H1 (cell line): ENCODE measurements at regions not wholly inside any gene's neighbourhood (a gene's known extent, or its start where the extent isn't known, plus 50 kb on each side); places are given as distances from the start of the nearest gene placed in this dataset.

Experiments
- CTCF ChIA-PET: fragments of 300-600 bp; sonication (Branson Sonifier 250); formaldehyde crosslinking; loops from one replicate; lab custom pipeline; 2021; ENCODE audit not compliant: partially characterized antibody; lab: Charles Lee
- POLR2A ChIA-PET: fragments of 300-600 bp; sonication (Branson Sonifier 250); formaldehyde crosslinking; loops from one replicate; lab custom pipeline; 2021; ENCODE audit warnings: inconsistent platforms; ENCODE audit not compliant: partially characterized antibody; lab: Charles Lee
- DNase-seq, 2 experiments: peaks; one replicate each; pipeline versions ENCODE4 v3.0.0 to v3.0.0-alpha.2; 2010 to 2022; ENCODE audit warnings: low spot score in 2 of 2, low read depth in 1 of 2, mixed read lengths in 1 of 2
- FAIRE-seq: peaks from 2 replicates; lab custom pipeline; 2011; peaks lifted over from hg19 to GRCh38; lab: Jason Lieb, UNC
- H2AFZ ChIP-seq: 2 replicates; pipeline ENCODE4 v1.8.1; 2012; ENCODE audit warnings: low read length, inconsistent platforms
- H2AK5ac ChIP-seq: 2 replicates; pipeline ENCODE4 v1.6.1; 2013; ENCODE audit warnings: low read depth, low read length
- H2BK120ac ChIP-seq: replicated peaks from 2 replicates; pipeline ENCODE3; 2013; ENCODE audit warnings: low read depth, low read length, inconsistent platforms
- H2BK12ac ChIP-seq: 2 replicates; pipeline ENCODE4 v1.6.1; 2013; ENCODE audit warnings: low read depth, low read length
- H2BK15ac ChIP-seq: 2 replicates; pipeline ENCODE4 v1.6.1; 2013; ENCODE audit warnings: low read length
- H2BK20ac ChIP-seq: 2 replicates; pipeline ENCODE4 v1.6.1; 2013; ENCODE audit warnings: low read length
- H2BK5ac ChIP-seq: 2 replicates; pipeline ENCODE4 v1.6.1; 2013; ENCODE audit warnings: low read depth, low read length
- H3K14ac ChIP-seq: 2 replicates; pipeline ENCODE4 v1.6.1; 2013; ENCODE audit warnings: inconsistent platforms; ENCODE audit not compliant: insufficient read length
- H3K18ac ChIP-seq: 2 replicates; pipeline ENCODE4 v1.6.1; 2013; ENCODE audit warnings: low read length; ENCODE audit errors: extremely low read depth
- H3K23ac ChIP-seq: 2 replicates; pipeline ENCODE4 v1.6.1; 2013; ENCODE audit warnings: inconsistent platforms; ENCODE audit not compliant: insufficient read length
- H3K23me2 ChIP-seq: 2 replicates; pipeline ENCODE4 v1.6.1; 2013; ENCODE audit warnings: low read depth, low read length
- H3K27ac ChIP-seq: 2 replicates; pipeline ENCODE4 v1.6.1; 2011; ENCODE audit warnings: low read depth, low read length, inconsistent platforms
- H3K27me3 ChIP-seq, 4 experiments: replicated peaks in 1 of 4; 1 replicate in 1 of 4; 2 replicates in 3 of 4; pipeline versions ENCODE4 v1.6.1 to v1.8.1; 2011 to 2013; ENCODE audit warnings: low read length in 3 of 4, mild to moderate bottlenecking in 3 of 4, inconsistent platforms in 2 of 4, mixed read lengths in 2 of 4, moderate library complexity in 1 of 4; ENCODE audit not compliant: control insufficient read depth in 3 of 4, insufficient read depth in 3 of 4; ENCODE audit errors: extremely low read depth in 1 of 4
- H3K36me3 ChIP-seq, 4 experiments: 2 replicates each; pipeline versions ENCODE4 v1.6.1 to v1.8.1; 2011 to 2013; ENCODE audit warnings: mild to moderate bottlenecking in 4 of 4, low read length in 3 of 4, moderate library complexity in 2 of 4, control low read depth in 1 of 4, inconsistent platforms in 1 of 4; ENCODE audit not compliant: insufficient read depth in 4 of 4, control insufficient read depth in 2 of 4
- H3K4ac ChIP-seq: replicated peaks from 2 replicates; pipeline ENCODE3; 2013; ENCODE audit warnings: low read length, low read depth, mixed read lengths, inconsistent platforms; ENCODE audit not compliant: insufficient read length
- H3K4me1 ChIP-seq, 4 experiments: replicated peaks in 1 of 4; 1 replicate in 1 of 4; 2 replicates in 3 of 4; pipeline versions ENCODE4 v1.6.1 to v1.8.1; 2011 to 2013; ENCODE audit warnings: low read length in 3 of 4, inconsistent platforms in 2 of 4, mixed read lengths in 1 of 4; ENCODE audit not compliant: insufficient read depth in 4 of 4, control insufficient read depth in 3 of 4
- H3K4me2 ChIP-seq, 2 experiments: 2 replicates each; pipeline versions ENCODE4 v1.6.1 to v1.8.1; 2011 to 2013; ENCODE audit warnings: low read depth in 2 of 2, low read length in 2 of 2, control low read depth in 1 of 2, inconsistent platforms in 1 of 2, mild to moderate bottlenecking in 1 of 2; ENCODE audit not compliant: insufficient read depth in 1 of 2
- H3K4me3 ChIP-seq, 4 experiments: fragments of 200-600, 300-600 bp in 1 of 4; sonication (generic), shearing (Covaris generic), sonication (Bioruptor Twin) in 1 of 4; 2 replicates each; pipeline versions ENCODE4 v1.5.1 to v1.8.1; 2011 to 2016; ENCODE audit warnings: low read length in 4 of 4, low read depth in 3 of 4, control low read depth in 2 of 4, inconsistent platforms in 2 of 4, mild to moderate bottlenecking in 2 of 4, mixed read lengths in 1 of 4, moderate library complexity in 1 of 4; ENCODE audit not compliant: insufficient read depth in 2 of 4; ENCODE audit errors: extremely low read depth in 1 of 4
- H3K56ac ChIP-seq: replicated peaks from 2 replicates; pipeline ENCODE3; 2013; ENCODE audit warnings: low read depth, mild to moderate bottlenecking, mixed read lengths, low read length, inconsistent platforms; ENCODE audit not compliant: insufficient read length
- H3K79me1 ChIP-seq: 2 replicates; pipeline ENCODE4 v1.6.1; 2013; ENCODE audit warnings: low read depth, low read length, control low read depth
- H3K79me2 ChIP-seq, 2 experiments: 2 replicates each; pipeline versions ENCODE4 v1.6.1 to v1.8.1; 2012 to 2013; ENCODE audit warnings: low read length in 2 of 2, mild to moderate bottlenecking in 2 of 2, inconsistent platforms in 1 of 2; ENCODE audit not compliant: insufficient read depth in 2 of 2, control insufficient read depth in 1 of 2
- H3K9ac ChIP-seq, 4 experiments: replicated peaks in 1 of 4; 1 replicate in 1 of 4; 2 replicates in 3 of 4; pipeline versions ENCODE4 v1.6.1 to v1.8.1; 2011 to 2013; ENCODE audit warnings: low read depth in 3 of 4, low read length in 3 of 4, control low read depth in 2 of 4, mild to moderate bottlenecking in 2 of 4, moderate library complexity in 2 of 4, inconsistent platforms in 1 of 4; ENCODE audit errors: extremely low read depth in 1 of 4
- H3K9me3 ChIP-seq, 2 experiments: 2 replicates each; pipeline versions ENCODE4 v1.6.1 to v1.8.1; 2012 to 2013; ENCODE audit warnings: mild to moderate bottlenecking in 2 of 2, moderate library complexity in 2 of 2, control low read depth in 1 of 2, inconsistent platforms in 1 of 2, low read depth in 1 of 2, low read length in 1 of 2, mixed read lengths in 1 of 2; ENCODE audit not compliant: insufficient read depth in 2 of 2
- H4K20me1 ChIP-seq, 2 experiments: replicated peaks in 1 of 2; 2 replicates each; pipeline versions ENCODE3 to v1.8.1; 2011 to 2013; ENCODE audit warnings: inconsistent platforms in 2 of 2, low read length in 2 of 2, mild to moderate bottlenecking in 1 of 2; ENCODE audit not compliant: insufficient read depth in 2 of 2, control insufficient read depth in 1 of 2
- H4K5ac ChIP-seq: 2 replicates; pipeline ENCODE4 v1.6.1; 2013; ENCODE audit warnings: low read length, low read depth, mixed read lengths, inconsistent platforms; ENCODE audit not compliant: insufficient read length
- H4K8ac ChIP-seq: 2 replicates; pipeline ENCODE4 v1.8.0; 2013; ENCODE audit warnings: mild to moderate bottlenecking, moderate library complexity, low read length, inconsistent platforms; ENCODE audit not compliant: insufficient read depth; ENCODE audit errors: extremely low read depth
- H4K91ac ChIP-seq: replicated peaks from 2 replicates; pipeline ENCODE3; 2013; ENCODE audit warnings: low read length, mixed read lengths, inconsistent platforms; ENCODE audit not compliant: insufficient read length
- BRCA1 ChIP-seq: IDR thresholded peaks from 2 replicates; pipeline ENCODE4 v1.6.1; 2012; ENCODE audit warnings: low read depth, low read length, improper control_type of control experiment
- EGR1 ChIP-seq: IDR thresholded peaks from 2 replicates; pipeline ENCODE4 v1.6.1; 2011; ENCODE audit warnings: low read depth, low read length, borderline replicate concordance
- PHF8 ChIP-seq: fragments of 200-600 bp; sonication (generic); conservative IDR thresholded peaks from 2 replicates; pipeline ENCODE4 v1.7.1; 2012; ENCODE audit warnings: low read depth, mild to moderate bottlenecking, inconsistent platforms, low read length, moderate library complexity
- POU5F1 ChIP-seq: IDR thresholded peaks from 2 replicates; pipeline ENCODE4 v1.6.1; 2011; ENCODE audit warnings: low read depth, mild to moderate bottlenecking, low read length, moderate library complexity
- RAD21 ChIP-seq, 2 experiments: IDR thresholded peaks in 1 of 2; conservative IDR thresholded peaks in 1 of 2; 2 replicates each; pipeline ENCODE4 v1.6.1; 2011; ENCODE audit warnings: low read depth in 2 of 2, low read length in 2 of 2, improper control_type of control experiment in 1 of 2, inconsistent platforms in 1 of 2, mild to moderate bottlenecking in 1 of 2, moderate library complexity in 1 of 2
- RFX5 ChIP-seq: IDR thresholded peaks from 2 replicates; pipeline ENCODE4 v1.6.1; 2011; ENCODE audit warnings: low read depth, low read length, improper control_type of control experiment, borderline replicate concordance
- SIRT6 ChIP-seq: IDR thresholded peaks from one replicate; pipeline ENCODE4 v1.7.1; 2012; ENCODE audit warnings: low read length, inconsistent platforms
- SIX5 ChIP-seq: IDR thresholded peaks from 2 replicates; pipeline ENCODE4 v1.6.1; 2011; ENCODE audit warnings: mild to moderate bottlenecking, low read depth, low read length
- SP4 ChIP-seq: IDR thresholded peaks from 2 replicates; pipeline ENCODE4 v1.6.1; 2012; ENCODE audit warnings: low read length, inconsistent platforms
- SUZ12 ChIP-seq: fragments of 200-600 bp; sonication (generic); IDR thresholded peaks from 2 replicates; pipeline ENCODE4 v1.6.1; 2012; ENCODE audit warnings: mild to moderate bottlenecking, inconsistent platforms, low read length, moderate library complexity, mixed read lengths
- TAF1 ChIP-seq: IDR thresholded peaks from 2 replicates; pipeline ENCODE4 v1.6.1; 2011; ENCODE audit warnings: mild to moderate bottlenecking, low read depth, low read length
- TEAD4 ChIP-seq: IDR thresholded peaks from 2 replicates; pipeline ENCODE4 v1.6.1; 2012; ENCODE audit warnings: low read depth, low read length, inconsistent platforms, mixed read lengths
- YY1 ChIP-seq: IDR thresholded peaks from 2 replicates; pipeline ENCODE4 v1.6.1; 2011; ENCODE audit warnings: low read depth, mild to moderate bottlenecking, low read length
- WGBS, 2 experiments: shearing (Covaris generic) in 1 of 2; methylation state at CpG; one replicate each; pipeline versions ENCODE4 v1.1.6 to v1.1.7; 2013 to 2015; ENCODE audit warnings: low lambda C conversion rate in 2 of 2, mixed read lengths in 2 of 2, inconsistent platforms in 1 of 2, low coverage in 1 of 2, missing lambda C conversion rate in 1 of 2; ENCODE audit not compliant: insufficient replicate concordance in 2 of 2, insufficient coverage in 1 of 2, insufficient read length in 1 of 2; ENCODE audit errors: extremely low coverage in 1 of 2, missing lambda C conversion rate in 1 of 2; 5-methylcytosine and 5-hydroxymethylcytosine counted together
- TF ChIP-seq, protein P1 (sequence below): IDR thresholded peaks from 2 replicates; pipeline ENCODE4 v1.6.1; 2012; ENCODE audit warnings: inconsistent platforms

DNA sequence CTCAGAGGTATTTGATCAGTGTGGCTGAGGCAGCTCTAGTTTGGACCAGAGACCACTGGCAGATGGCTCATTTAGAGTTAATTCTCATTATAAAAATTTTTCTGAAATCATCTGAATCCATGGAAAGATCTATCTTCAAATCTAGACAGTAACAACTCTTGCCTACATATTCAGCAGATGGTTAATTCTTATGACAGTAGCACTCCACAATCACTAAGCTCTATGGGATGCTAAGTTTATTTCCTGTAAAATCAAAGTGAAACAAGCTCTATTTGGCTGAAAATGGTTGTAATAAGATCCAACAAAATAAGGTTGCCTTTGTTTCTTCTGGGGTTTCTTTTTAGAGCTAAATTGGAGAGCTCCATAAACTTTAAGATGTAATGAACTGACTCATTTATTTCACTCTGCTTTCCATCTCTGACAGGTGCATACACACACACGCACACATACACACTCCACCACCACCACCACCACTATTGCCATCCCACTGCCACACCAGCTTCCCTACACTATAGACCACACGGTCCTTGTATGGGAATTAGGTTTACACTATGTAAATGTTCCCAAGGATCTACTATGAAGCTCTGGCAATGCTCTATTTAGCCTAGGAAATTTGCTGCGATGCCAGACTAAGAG lies 293.1 kb downstream of the RPAP3 start:
- POLR2A ChIA-PET: no interaction called here
- H2BK20ac ChIP-seq: no peak overlapping the region
- H3K27me3 ChIP-seq: no peaks in the 10 kb centered on the region
- H2BK12ac ChIP-seq: no peak overlapping the region
- no peak overlapping the region for H3K9ac ChIP-seq
- no peak overlapping the region for H2AFZ ChIP-seq
- no peak overlapping the region for H2BK15ac ChIP-seq
- no peak overlapping the region for H2BK5ac ChIP-seq
- DNase-seq (no peak), FAIRE-seq (no peak)
- H2BK120ac ChIP-seq: no peak overlapping the region
- H3K4me2 ChIP-seq: no peak overlapping the region
- no peak overlapping the region for H4K5ac ChIP-seq
- H3K79me2 ChIP-seq: no peaks in the 10 kb centered on the region
- no peaks in the 10 kb centered on the region for H3K9me3 ChIP-seq
- H3K56ac ChIP-seq: no peak overlapping the region
- WGBS, 2 experiments: 74% methylated on average over 3 of the region's 3 CpGs; no CpG with 5 or more reads in 1 of the 2 experiments
- no peak overlapping the region for H3K14ac ChIP-seq
- H3K23me2 ChIP-seq: no peaks in the 10 kb centered on the region
- no peak overlapping the region for H3K27ac ChIP-seq
- no peak overlapping the region for H3K18ac ChIP-seq
- H2AK5ac ChIP-seq: no peak overlapping the region
- CTCF ChIA-PET: interaction anchor here (0.5 to 2.5 kb wide), 5 partner anchors 8 to 1349 kb away, joined by 3 to 7 read pairs (median 3); no protein-coding TSS in a partner anchor
- H3K36me3 ChIP-seq: no peaks in the 10 kb centered on the region
- no peak overlapping the region for H4K91ac ChIP-seq
- H3K23ac ChIP-seq: no peak overlapping the region
- no peak overlapping the region for H3K4me3 ChIP-seq
- no peaks in the 10 kb centered on the region for H3K4me1 ChIP-seq
- H4K8ac ChIP-seq: no peak overlapping the region
- H3K4ac ChIP-seq: no peak overlapping the region
- no peaks in the 10 kb centered on the region for H4K20me1 ChIP-seq
- no peaks in the 10 kb centered on the region for H3K79me1 ChIP-seq
- TF ChIP-seq EGR1 (no peak), RAD21 (IDR thresholded peaks at IDR 0.05 in 1 of 2, conservative IDR thresholded peaks at IDR 0.05 in 1 of 2; ENCODE audit: low read depth in 2 of 2, low read length in 2 of 2) (no peak), TAF1 (no peak), TEAD4 (no peak), POU5F1 (no peak), YY1 (no peak), SP4 (no peak), RFX5 (no peak), SIRT6 (no peak), PHF8 (no peak), SIX5 (no peak), BRCA1 (no peak), SUZ12 (no peak)
- TF ChIP-seq, protein P1, sequence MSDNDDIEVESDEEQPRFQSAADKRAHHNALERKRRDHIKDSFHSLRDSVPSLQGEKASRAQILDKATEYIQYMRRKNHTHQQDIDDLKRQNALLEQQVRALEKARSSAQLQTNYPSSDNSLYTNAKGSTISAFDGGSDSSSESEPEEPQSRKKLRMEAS: no peak
